Lower leg skin (tissue), 3 donors: ENCODE measurements at regions not wholly inside any gene's neighbourhood (a gene's known extent, or its start where the extent isn't known, plus 50 kb on each side); places are given as distances from the start of the nearest gene placed in this dataset.

ENCODE experiments used
- CTCF ChIP-seq, 3 donors: fragments of 450-650 bp; IDR thresholded peaks; one replicate each; pipeline ENCODE4 v1.5.1; 2016; ENCODE audit warnings: antibody characterized with exemption in 3 of 3, mild to moderate bottlenecking in 3 of 3, moderate library complexity in 2 of 3
- POLR2A ChIP-seq, 2 donors: fragments of 450-650 bp; IDR thresholded peaks; one replicate each; pipeline ENCODE4 v1.6.1; 2016 to 2017; ENCODE audit warnings: antibody characterized with exemption in 2 of 2, mild to moderate bottlenecking in 1 of 2, moderate library complexity in 1 of 2

GRCh38 chr14:80110721-80111120, 100.6 kb downstream of the DIO2 start:
- TF ChIP-seq CTCF (IDR thresholded peaks at IDR 0.05) (no peak), POLR2A (IDR thresholded peaks at IDR 0.05) (no peak)
